ENCODE measurements at regions not wholly inside any gene's neighbourhood (a gene's known extent, or its start where the extent isn't known, plus 50 kb on each side); places are given as distances from the start of the nearest gene placed in this dataset.

GRCh38 chr7:94054130-94054529, 50.0 kb upstream of the BET1 start:
- FAIRE-seq = no peak

DNA sequence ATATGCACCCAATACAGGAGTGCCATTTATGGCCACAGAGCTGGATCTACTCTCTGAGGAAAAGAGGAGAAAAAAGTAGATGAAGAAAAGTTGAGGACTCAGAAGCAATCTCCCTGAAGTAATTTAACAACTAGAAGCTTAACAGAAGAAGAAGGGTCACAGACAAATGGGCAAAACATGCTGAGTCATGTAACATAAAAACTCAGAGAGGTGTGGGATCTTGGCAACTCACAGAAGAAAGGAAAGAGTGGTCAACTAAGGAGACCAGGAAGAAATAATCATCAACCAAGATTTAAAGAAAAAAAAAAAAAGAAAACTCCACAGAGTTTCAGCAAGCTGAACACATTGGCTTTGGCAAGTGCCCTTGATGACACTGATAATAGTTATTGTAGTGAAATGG, 51.8 kb upstream of the BET1 start:
- FAIRE-seq = no peak

GRCh38 chr7:94056796-94057207, 52.6 kb upstream of the BET1 start:
- FAIRE-seq = no peak

DNA sequence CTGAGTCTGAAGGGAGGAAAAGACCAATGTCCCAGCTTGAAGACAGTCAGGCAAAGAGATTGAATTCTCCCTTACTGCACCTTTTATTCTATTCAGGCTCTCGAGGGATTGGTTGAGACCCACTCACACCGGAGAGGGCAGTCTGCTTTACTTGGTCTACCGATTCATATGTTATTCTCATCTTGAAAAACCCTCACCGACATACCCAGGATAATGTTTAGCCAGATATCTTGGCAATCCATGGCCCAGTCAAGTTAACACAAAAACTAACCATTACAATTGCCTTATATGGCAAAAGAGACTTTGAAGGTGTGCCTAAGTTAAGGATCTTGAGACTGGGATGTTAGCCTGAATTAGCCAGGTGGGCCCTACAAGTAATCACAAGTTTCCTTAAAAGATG, 53.8 kb upstream of the BET1 start:
- FAIRE-seq = no peak

GRCh38 chr7:94059746-94060145, 55.6 kb upstream of the BET1 start:
- no peak for FAIRE-seq

- no peak for FAIRE-seq
Observed at GRCh38 chr7:94060752-94061151, 56.6 kb upstream of the BET1 start.

DNA sequence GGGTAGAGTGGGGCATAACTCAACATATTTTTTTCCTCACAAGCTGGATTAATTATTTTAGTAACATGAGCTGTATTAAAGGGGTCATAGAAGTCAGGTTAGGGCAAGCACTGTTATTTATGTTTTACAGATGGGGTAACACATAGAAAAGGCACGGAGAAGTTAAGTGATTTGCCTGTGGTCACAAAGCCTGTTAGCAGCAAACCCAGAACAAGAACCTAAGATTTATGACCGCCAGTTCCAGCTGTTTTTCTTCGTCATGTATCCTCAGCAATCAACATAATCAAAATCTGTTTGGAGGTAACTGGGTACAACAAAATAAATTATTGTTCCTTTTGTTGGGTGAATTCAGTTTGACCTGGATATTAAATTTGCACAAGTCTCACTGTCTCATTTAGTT, 57.2 kb upstream of the BET1 start:
- FAIRE-seq = no peak

DNA sequence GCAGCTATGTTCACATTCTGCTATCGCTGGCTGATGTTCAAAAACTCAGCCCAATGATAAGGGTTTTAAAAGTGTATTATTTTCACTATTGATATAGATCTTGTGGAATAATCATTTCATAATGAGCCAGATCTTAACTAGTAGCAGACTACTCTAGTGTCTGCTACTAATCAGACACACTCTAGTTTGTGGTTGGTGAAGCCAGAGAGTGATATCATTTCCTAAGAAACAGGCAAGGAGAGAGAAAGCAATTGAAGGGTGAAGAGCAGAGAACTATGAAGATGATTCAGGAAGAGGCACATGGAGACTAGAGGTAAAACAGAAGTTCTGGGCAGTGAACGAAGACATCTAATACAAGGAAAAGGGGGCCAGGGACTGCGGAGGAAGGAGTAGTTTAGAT, 58.2 kb upstream of the BET1 start:
- no peak for FAIRE-seq

GRCh38 chr7:94064541-94065191, 60.5 kb upstream of the BET1 start:
- no peak for FAIRE-seq

DNA sequence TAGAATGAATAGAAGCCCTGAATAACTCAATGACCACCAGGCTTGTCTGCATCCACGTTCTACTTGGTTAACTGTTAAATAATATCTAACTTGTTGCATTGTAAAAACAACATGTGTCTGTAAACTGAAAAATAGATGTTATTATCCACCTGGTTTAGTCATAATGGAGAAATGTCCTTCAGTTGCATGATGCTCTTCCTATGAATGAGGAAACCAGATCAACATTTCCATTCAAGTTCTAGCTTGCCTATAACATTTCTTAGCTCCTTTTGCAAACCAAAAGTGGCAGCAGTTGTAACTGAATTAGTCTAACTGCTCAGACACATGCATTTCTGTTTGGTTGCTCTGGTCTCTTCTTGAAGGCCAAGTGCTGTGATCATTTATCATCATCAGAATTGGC, 62.9 kb upstream of the BET1 start:
- no peak for FAIRE-seq

- FAIRE-seq = no peak
Observed at GRCh38 chr7:94067506-94067905, 63.4 kb upstream of the BET1 start.

DNA sequence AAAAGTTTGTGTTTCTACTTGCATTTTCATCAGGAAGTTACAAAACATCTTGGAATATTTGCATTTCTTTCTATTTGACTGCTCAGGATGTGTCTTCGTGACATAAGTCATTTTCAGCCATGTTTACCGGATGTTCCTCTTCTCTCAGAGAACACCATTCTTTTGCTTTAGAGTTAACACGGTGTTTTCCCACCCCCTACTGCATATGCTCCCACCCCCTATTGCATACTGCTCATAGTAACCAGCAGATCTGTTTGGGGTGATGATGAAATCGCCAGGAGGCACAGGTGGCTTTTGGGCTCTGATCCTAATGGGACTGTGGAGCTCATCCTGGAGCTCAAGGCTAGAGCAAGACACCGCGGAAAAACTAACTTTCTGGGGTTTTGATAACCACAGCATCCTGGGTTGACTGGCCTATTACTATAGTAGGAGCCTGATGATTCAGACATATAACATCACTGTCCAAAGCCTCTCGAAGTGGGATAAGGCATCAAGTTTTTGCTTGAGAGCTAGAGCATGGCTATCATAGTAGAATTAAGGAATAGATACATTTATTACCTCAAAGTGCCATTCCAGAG, 65.1 kb upstream of the BET1 start:
- no peak for FAIRE-seq

GRCh38 chr7:94080551-94080950, 76.4 kb upstream of the BET1 start:
- FAIRE-seq = no peak

GRCh38 chr7:94082126-94082525, 78.0 kb upstream of the BET1 start:
- FAIRE-seq = no peak

DNA sequence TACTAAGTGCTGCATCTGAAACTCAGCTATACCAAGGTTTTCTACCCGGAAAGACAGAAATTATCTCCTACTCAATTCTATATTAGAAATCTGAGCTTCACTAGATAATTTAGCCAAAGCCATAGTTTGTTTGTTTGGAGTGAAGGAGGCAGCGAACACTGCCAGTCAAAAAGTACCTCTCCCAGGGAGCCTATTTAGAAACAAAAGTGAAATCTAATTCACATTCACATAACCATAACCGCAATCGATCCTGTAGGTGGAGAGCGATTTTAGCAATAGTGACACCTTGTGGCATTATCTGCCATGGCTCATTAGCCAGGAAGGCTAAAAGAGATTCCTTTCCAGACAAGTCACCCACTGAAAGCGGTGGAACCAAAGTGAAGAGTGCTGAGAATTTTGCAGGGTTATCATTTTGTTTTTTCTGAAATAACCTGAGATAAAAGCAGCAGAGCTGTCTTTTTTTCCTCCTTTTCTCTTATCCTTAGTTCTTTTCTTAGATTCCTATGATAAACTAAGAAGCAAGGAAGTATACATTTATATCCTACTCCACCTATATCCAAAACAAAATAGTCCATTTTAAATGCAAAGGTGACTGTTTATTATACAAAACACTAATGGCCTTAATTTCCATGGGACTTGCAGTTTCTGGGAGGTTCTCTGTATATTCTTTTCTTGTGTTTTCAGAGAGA, 83.7 kb upstream of the BET1 start:
- FAIRE-seq = peak; percentile 98

- no peak for FAIRE-seq
Observed at GRCh38 chr7:94088560-94088959, 84.4 kb upstream of the BET1 start.

GRCh38 chr7:94089806-94090205, 85.7 kb upstream of the BET1 start:
- no peak for FAIRE-seq

DNA sequence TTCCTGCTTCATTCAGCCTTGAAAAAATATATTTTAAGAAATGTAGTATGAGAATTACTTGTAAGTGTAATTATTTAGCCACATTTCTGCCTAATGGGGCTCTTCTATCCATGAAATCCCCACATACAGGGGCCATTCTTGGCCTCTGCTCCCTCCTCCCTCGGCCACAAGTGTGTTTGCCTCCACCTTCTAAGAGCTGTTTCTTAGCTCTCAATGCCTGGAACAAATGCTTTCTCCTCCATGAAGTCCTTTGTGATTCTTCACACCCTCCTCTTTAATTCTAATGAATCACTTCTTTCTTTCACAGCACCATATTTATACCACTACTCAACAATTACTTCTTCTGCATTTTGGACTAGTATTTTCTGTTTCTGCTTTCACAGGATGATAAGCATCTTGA, 88.8 kb upstream of the BET1 start:
- FAIRE-seq = no peak

GRCh38 chr7:94094298-94094697, 90.1 kb upstream of the BET1 start:
- no peak for FAIRE-seq

GRCh38 chr7:94095316-94096009, 91.3 kb upstream of the BET1 start:
- no peak for FAIRE-seq

DNA sequence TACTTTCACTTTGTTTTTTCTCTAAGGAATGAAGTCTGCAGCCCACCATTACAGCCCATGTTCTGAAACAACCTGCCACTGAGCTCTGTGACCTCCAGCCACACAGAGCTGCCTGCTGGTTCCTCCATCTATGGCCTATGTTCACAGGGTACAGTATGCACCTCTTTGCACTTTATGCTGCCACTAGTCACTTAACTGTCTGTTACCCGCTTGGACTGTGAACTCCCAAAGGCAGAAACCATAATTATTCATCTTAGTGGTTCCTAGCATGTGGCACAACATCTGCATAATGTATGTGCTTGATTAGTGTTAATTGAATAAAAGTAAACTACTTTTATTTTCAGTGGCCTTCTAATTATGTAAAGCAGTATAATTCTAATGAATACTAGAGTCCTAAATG, 95.5 kb upstream of the BET1 start:
- no peak for FAIRE-seq

- no peak for FAIRE-seq
Observed at GRCh38 chr7:94100723-94101345, 96.7 kb upstream of the BET1 start.

DNA sequence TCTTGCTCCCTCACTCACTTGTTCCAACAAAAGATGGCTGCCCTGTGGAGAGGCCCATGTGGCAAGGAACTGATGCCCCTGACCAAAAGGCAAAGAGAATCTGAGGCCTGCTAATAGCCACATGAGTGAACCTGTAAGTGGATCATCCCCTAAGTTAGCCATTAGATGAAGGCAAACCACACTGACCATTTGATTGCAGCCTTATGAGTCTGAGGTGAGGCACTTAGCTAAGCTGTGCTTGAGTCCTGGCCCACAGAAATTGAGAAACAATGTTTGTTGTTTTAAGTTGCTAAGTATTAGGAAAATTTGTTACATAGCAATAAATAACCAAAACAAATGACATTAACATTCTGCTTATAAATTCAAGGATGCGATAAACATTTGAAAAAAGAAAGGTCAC, 100.1 kb upstream of the BET1 start:
- no peak for FAIRE-seq

DNA sequence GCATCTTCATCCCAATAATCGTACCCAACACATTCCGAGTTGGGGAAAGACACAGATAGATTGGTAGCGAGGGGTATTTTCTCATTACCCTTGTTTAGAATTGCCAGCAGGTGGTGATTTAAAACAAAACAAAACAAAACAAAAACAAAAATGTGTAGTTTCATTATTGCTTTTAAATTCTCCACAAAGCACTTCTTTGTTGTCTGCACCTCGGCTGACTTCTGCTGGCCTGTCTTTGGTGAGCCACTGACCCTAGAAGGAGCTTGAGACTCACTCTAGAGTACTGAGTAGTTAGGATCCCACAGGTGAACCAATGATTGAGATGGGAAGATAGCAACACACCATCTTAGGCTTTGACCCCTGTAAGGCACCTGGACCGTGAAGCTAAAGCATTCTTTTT, 105.4 kb upstream of the BET1 start:
- no peak for FAIRE-seq
